IMR-90 (cell line): ENCODE measurements at regions not wholly inside any gene's neighbourhood (a gene's known extent, or its start where the extent isn't known, plus 50 kb on each side); places are given as distances from the start of the nearest gene placed in this dataset.
"Not testable (repeated sequence)": the region's sequence is repeated elsewhere in the genome, so short reads cannot be mapped to it uniquely, and the experiment has no call there.

Source experiments
- ATAC-seq: fragments of 200-7000 bp; cut with Tn5 transposase; 2 replicates; pipeline ENCODE4 v1.9.1; 2020; ENCODE audit warnings: low read depth, mild to moderate bottlenecking, moderate library complexity
- BruUV-seq: library from RNA; stranded (reverse); fragments of 400-500 nt; replicated peaks from 2 replicates; lab custom pipeline; 2021; lab: Mats Ljungman, UMichigan
- CTCF ChIA-PET: fragments of 300-600 bp; formaldehyde crosslinking; extraction: SDS; loops from one replicate; lab custom pipeline; 2021; ENCODE audit warnings: antibody characterized with exemption; lab: Yijun Ruan, JAX
- POLR2A ChIA-PET: fragments of 300-600 bp; sonication (Branson Sonifier 250); formaldehyde crosslinking; loops from one replicate; lab custom pipeline; 2022; ENCODE audit warnings: antibody characterized with exemption; ENCODE audit not compliant: unreplicated experiment; lab: Charles Lee
- DNase-seq: peaks from one replicate; pipeline ENCODE4 v3.0.0; 2013
- H2AFZ ChIP-seq: replicated peaks from 2 replicates; pipeline ENCODE3; 2013; ENCODE audit warnings: low read length, mild to moderate bottlenecking; ENCODE audit not compliant: poor library complexity
- H2AK5ac ChIP-seq: 2 replicates; pipeline ENCODE4 v1.6.1; 2013; ENCODE audit warnings: low read depth, low read length, inconsistent platforms
- H2AK9ac ChIP-seq: replicated peaks from 2 replicates; pipeline ENCODE3; 2013; ENCODE audit warnings: mild to moderate bottlenecking, low read depth, low read length, moderate library complexity; ENCODE audit not compliant: poor library complexity
- H2BK120ac ChIP-seq: 2 replicates; pipeline ENCODE4 v1.6.1; 2013; ENCODE audit warnings: low read depth, low read length, inconsistent platforms
- H2BK15ac ChIP-seq: 3 replicates; pipeline ENCODE4 v1.6.1; 2013; ENCODE audit warnings: low read depth, low read length, inconsistent platforms
- H2BK20ac ChIP-seq: 2 replicates; pipeline ENCODE4 v1.6.1; 2013; ENCODE audit warnings: low read depth, mild to moderate bottlenecking, inconsistent platforms, low read length, moderate library complexity
- H2BK5ac ChIP-seq: 2 replicates; pipeline ENCODE4 v1.6.1; 2013; ENCODE audit warnings: mild to moderate bottlenecking, low read depth, low read length, inconsistent platforms; ENCODE audit not compliant: poor library complexity, severe bottlenecking
- H3K14ac ChIP-seq: replicated peaks from 2 replicates; pipeline ENCODE4 v1.6.1; 2013; ENCODE audit warnings: low read depth, low read length, inconsistent platforms
- H3K18ac ChIP-seq: 2 replicates; pipeline ENCODE4 v1.6.1; 2013; ENCODE audit warnings: low read depth, low read length, control low read depth
- H3K23ac ChIP-seq: 2 replicates; pipeline ENCODE4 v1.6.1; 2013; ENCODE audit warnings: low read depth, low read length, inconsistent platforms
- H3K27ac ChIP-seq: 2 replicates; pipeline ENCODE4 v1.5.1; 2013; ENCODE audit warnings: mild to moderate bottlenecking, control low read depth, low read length; ENCODE audit not compliant: insufficient read depth
- H3K27me3 ChIP-seq: 2 replicates; pipeline ENCODE4 v1.6.1; 2013; ENCODE audit warnings: low read length; ENCODE audit not compliant: control insufficient read depth, insufficient read depth
- H3K36me3 ChIP-seq: 2 replicates; pipeline ENCODE4 v1.6.1; 2013; ENCODE audit warnings: low read length, mixed read lengths; ENCODE audit not compliant: control insufficient read depth, insufficient read depth
- H3K4ac ChIP-seq: 2 replicates; pipeline ENCODE4 v1.6.1; 2013; ENCODE audit warnings: low read depth, low read length, inconsistent platforms
- H3K4me1 ChIP-seq: 2 replicates; pipeline ENCODE4 v1.6.1; 2013; ENCODE audit warnings: low read length, mixed read lengths; ENCODE audit not compliant: control insufficient read depth, insufficient read depth
- H3K4me2 ChIP-seq: 2 replicates; pipeline ENCODE4 v1.6.1; 2013; ENCODE audit warnings: low read depth, mild to moderate bottlenecking, control low read depth, low read length, moderate library complexity
- H3K4me3 ChIP-seq: 2 replicates; pipeline ENCODE4 v1.5.1; 2013; ENCODE audit warnings: low read depth, mild to moderate bottlenecking, control low read depth, low read length, moderate library complexity; ENCODE audit not compliant: insufficient read depth
- H3K56ac ChIP-seq: 2 replicates; pipeline ENCODE4 v1.6.1; 2013; ENCODE audit warnings: low read length, inconsistent platforms; ENCODE audit not compliant: insufficient read depth; ENCODE audit errors: extremely low read depth
- H3K79me1 ChIP-seq, 2 experiments: 2 replicates each; pipeline ENCODE4 v1.6.1; 2013; ENCODE audit warnings: low read length in 2 of 2, inconsistent platforms in 1 of 2, low read depth in 1 of 2
- H3K9ac ChIP-seq: 2 replicates; pipeline ENCODE4 v1.6.1; 2013; ENCODE audit warnings: low read depth, low read length, control low read depth
- H3K9me1 ChIP-seq: 2 replicates; pipeline ENCODE4 v1.6.1; 2013; ENCODE audit warnings: low read length, inconsistent platforms; ENCODE audit not compliant: insufficient read depth
- H3K9me3 ChIP-seq: 2 replicates; pipeline ENCODE4 v1.6.1; 2013; ENCODE audit warnings: low read length; ENCODE audit not compliant: control insufficient read depth, insufficient read depth
- H4K20me1 ChIP-seq: 2 replicates; pipeline ENCODE4 v1.6.1; 2013; ENCODE audit warnings: low read length, inconsistent platforms; ENCODE audit not compliant: insufficient read depth
- H4K5ac ChIP-seq: 2 replicates; pipeline ENCODE4 v1.6.1; 2013; ENCODE audit warnings: mild to moderate bottlenecking, low read depth, low read length, control low read depth
- H4K8ac ChIP-seq, 2 experiments: 2 replicates each; pipeline ENCODE4 v1.6.1; 2013; ENCODE audit warnings: low read depth in 2 of 2, low read length in 2 of 2, control low read depth in 1 of 2, inconsistent platforms in 1 of 2
- H4K91ac ChIP-seq: 2 replicates; pipeline ENCODE4 v1.6.1; 2013; ENCODE audit warnings: low read depth, low read length, inconsistent platforms; ENCODE audit not compliant: insufficient read depth
- FOS ChIP-seq: fragments of 150-350 bp; IDR thresholded peaks from 2 replicates; pipeline ENCODE4 v1.6.1; 2016; ENCODE audit warnings: low read depth, low read length
- USF2 ChIP-seq: fragments of 150-350 bp; IDR thresholded peaks from 2 replicates; pipeline ENCODE4 v1.6.1; 2017; ENCODE audit warnings: mild to moderate bottlenecking, antibody characterized with exemption, low read length, low read depth
- WGBS, 2 experiments: methylation state at CpG; one replicate each; pipeline versions ENCODE4 v1.1.5 to v1.1.7; 2013; ENCODE audit warnings: missing lambda C conversion rate in 2 of 2; ENCODE audit not compliant: insufficient read length in 1 of 2; ENCODE audit errors: extremely low coverage in 2 of 2; 5-methylcytosine and 5-hydroxymethylcytosine counted together
- dilution Hi-C: fragments of 300-500 bp; cut with HindIII; formaldehyde crosslinking; loops from one replicate; pipeline ENCODE4 v1.14.3; 2018; ENCODE audit warnings: low sequenced_read_pairs; ENCODE audit not compliant: unreplicated experiment
- in situ Hi-C: fragments of 300-500 bp; cut with MboI; formaldehyde crosslinking; loops from 3 replicates; pipeline ENCODE4 v1.14.3; 2019; ENCODE audit warnings: low sequenced_read_pairs, inconsistent platforms, mixed read lengths
- intact Hi-C: fragments of 100-400 bp; cut with micrococcal nuclease; formaldehyde crosslinking; loops from 2 replicates; pipeline ENCODE4 v1.10.0; 2022

DNA sequence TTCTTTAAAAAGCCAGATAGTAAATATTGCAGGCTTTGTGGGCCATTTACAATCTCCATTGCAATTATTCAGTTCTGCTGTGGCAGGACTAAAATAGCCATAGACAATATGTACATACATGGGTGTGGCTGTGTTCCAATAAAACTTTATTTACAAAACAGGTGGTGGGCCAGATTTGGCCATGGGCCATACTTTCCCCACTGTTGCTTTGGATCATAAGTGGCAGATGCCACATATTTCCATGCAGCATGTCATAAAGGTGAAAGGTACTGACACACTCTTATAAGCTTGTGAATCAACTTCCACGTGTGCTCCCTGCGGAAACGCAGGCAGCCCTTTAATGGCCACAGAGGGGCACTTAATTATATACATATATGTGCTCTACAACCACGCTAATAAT lies 244.4 kb upstream of the FOXN3 start:
- Histone ChIP-seq H3K14ac (no peak overlapping the region), H3K4me1 (peaks cover 3% of the 10 kb centered on the region), H3K27ac (no peak overlapping the region), H3K4me3 (no peak overlapping the region), H3K18ac (no peak overlapping the region), H2AK5ac (no peak overlapping the region), H2BK20ac (no peak overlapping the region), H2BK15ac (no peak overlapping the region), H4K91ac (no peak overlapping the region), H2AK9ac (no peak overlapping the region), H3K9me3 (peaks cover 3% of the 10 kb centered on the region), H3K4me2 (no peak overlapping the region), H3K36me3 (no peaks in the 10 kb centered on the region), H4K8ac (no peak overlapping the region), H3K56ac (no peak overlapping the region), H3K23ac (no peak overlapping the region), H2BK120ac (no peak overlapping the region), H2BK5ac (no peak overlapping the region), H3K79me1 (no peaks in the 10 kb centered on the region), H3K9me1 (no peaks in the 10 kb centered on the region; the same call in 1 of the 2 replicates), H4K5ac (no peak overlapping the region), H3K9ac (no peak overlapping the region), H3K4ac (no peak overlapping the region), H2AFZ (no peak overlapping the region), H3K27me3 (no peaks in the 10 kb centered on the region), H4K20me1 (no peaks in the 10 kb centered on the region)
- intact Hi-C loops = no loop called here
- POLR2A ChIA-PET = no interaction called here
- DNase-seq (no peak), ATAC-seq (no peak)
- CTCF ChIA-PET = no interaction called here
- in situ Hi-C loops = no loop called here
- WGBS, 2 experiments = no CpG with 5 or more reads among the region's 4 CpGs
- TF ChIP-seq FOS = no peak
- TF ChIP-seq USF2 = no peak
- dilution Hi-C loops = no loop called here
- BruUV-seq = no TSS peak

DNA sequence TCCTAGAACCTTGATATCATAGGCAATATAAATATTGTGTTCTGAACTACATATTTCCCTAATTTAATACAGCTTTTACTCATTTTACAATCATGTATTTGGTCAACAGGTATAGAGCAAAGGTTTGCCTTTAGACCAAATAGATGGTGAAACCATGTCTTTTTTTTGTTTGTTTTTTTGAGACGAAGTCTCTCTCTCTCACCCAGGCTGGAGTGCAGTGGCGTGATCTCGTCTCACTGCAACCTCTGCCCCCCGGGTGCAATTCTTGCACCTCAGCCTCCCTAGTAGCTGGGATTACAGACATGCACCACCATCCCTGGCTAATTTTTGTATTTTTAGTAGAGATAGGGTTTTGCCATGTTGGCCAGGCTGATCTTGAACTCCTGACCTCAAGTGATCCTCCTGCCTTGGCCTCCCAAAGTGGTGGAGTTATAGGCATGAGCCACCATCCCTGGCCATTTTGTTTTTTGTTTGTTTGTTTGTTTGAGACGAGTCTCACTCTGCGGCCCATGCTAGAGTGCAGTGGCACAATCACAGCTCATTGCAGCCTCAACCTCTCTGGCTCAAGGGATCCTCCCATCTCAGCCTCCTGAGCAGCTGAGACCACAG lies 243.7 kb upstream of the FOXN3 start:
- H2BK20ac ChIP-seq, H4K5ac ChIP-seq, H3K27ac ChIP-seq, H3K4me3 ChIP-seq, H3K9me3 ChIP-seq, in situ Hi-C loops, DNase-seq, H2AK5ac ChIP-seq, H3K36me3 ChIP-seq, H2AK9ac ChIP-seq, H3K4ac ChIP-seq, H3K4me1 ChIP-seq, H4K20me1 ChIP-seq, CTCF ChIA-PET, H4K91ac ChIP-seq, H4K8ac ChIP-seq, ATAC-seq, H3K4me2 ChIP-seq, H3K27me3 ChIP-seq, dilution Hi-C loops, H2BK5ac ChIP-seq, H3K9me1 ChIP-seq, H2AFZ ChIP-seq, H2BK15ac ChIP-seq, BruUV-seq, H2BK120ac ChIP-seq, H3K56ac ChIP-seq, intact Hi-C loops, H3K18ac ChIP-seq, H3K23ac ChIP-seq, H3K9ac ChIP-seq, H3K79me1 ChIP-seq, H3K14ac ChIP-seq, POLR2A ChIA-PET: not testable (repeated sequence)
- no CpG with 5 or more reads among the region's 6 CpGs for WGBS, 2 experiments
